ENCODE measurements at regions not wholly inside any gene's neighbourhood (a gene's known extent, or its start where the extent isn't known, plus 50 kb on each side); places are given as distances from the start of the nearest gene placed in this dataset.

- TF ChIP-seq CTCF (IDR thresholded peaks at IDR 0.05) (no peak), EZH2 (IDR thresholded peaks at IDR 0.05; ENCODE audit: borderline replicate concordance, insufficient read depth, low read depth, low read length, poor library complexity, severe bottlenecking) (no peak)
Observed at GRCh38 chr13:23984546-23984945, 87.2 kb upstream of the C1QTNF9B start.
